ENCODE measurements at regions not wholly inside any gene's neighbourhood (a gene's known extent, or its start where the extent isn't known, plus 50 kb on each side); places are given as distances from the start of the nearest gene placed in this dataset.

DNA sequence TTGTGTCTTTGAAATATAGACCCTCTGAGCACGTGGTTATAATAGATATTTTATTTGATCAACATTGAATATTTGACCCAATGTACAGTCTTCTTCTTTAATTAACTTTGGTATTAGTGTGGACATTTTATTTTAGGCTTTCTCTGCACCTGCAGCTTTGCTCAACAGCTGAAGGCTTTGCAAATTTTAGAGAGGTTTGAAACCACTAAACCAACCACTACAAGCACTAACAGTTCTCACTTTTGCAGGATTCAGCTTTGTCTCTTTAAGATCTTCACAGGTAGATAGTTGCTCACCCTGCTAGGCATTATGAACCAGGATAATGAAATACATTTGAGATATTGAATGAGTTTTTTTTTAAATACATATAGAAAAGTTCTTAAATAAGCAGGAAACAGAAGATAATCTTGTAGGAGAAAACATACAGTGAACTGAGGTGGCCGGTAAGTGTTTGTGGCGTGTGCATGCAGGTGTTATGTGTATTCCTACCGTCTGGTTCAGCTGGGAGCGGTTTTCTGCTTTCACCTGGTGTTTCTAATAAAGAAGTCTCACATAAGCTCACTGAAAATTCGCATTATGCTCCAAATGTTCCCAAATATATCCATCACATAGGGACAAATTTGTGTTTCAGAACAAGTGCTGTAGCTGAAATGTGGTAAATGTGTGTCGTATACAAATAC is 1508.3 kb upstream of the TENM3 start:
- TF ChIP-seq, protein P1, sequence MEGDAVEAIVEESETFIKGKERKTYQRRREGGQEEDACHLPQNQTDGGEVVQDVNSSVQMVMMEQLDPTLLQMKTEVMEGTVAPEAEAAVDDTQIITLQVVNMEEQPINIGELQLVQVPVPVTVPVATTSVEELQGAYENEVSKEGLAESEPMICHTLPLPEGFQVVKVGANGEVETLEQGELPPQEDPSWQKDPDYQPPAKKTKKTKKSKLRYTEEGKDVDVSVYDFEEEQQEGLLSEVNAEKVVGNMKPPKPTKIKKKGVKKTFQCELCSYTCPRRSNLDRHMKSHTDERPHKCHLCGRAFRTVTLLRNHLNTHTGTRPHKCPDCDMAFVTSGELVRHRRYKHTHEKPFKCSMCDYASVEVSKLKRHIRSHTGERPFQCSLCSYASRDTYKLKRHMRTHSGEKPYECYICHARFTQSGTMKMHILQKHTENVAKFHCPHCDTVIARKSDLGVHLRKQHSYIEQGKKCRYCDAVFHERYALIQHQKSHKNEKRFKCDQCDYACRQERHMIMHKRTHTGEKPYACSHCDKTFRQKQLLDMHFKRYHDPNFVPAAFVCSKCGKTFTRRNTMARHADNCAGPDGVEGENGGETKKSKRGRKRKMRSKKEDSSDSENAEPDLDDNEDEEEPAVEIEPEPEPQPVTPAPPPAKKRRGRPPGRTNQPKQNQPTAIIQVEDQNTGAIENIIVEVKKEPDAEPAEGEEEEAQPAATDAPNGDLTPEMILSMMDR (conservative IDR thresholded peaks at IDR 0.05) = no peak
- no peak overlapping the region for H3K27ac ChIP-seq

DNA sequence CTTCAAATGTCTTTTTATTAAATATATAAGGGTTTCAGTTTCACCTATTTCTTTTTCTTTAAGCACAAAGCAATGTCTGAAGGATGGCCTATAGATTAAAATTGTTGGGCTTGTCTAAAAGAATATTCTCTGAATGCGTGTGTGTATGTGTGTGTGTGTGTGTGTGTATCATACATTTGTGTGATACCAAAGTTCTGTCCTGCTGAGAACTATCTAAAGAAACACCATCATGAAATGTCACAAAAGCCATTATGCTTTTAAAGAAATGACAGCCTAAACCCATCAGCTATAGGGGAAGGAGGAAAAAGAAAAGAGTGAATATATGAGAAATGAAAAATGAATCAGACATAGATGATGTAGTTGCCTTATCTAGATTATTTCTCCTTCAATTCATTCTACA is 1501.5 kb upstream of the TENM3 start:
- no peak overlapping the region for H3K27ac ChIP-seq
- no peak for TF ChIP-seq ZFX (IDR thresholded peaks at IDR 0.05)
- TF ChIP-seq, protein P1 (conservative IDR thresholded peaks at IDR 0.05) = no peak

DNA sequence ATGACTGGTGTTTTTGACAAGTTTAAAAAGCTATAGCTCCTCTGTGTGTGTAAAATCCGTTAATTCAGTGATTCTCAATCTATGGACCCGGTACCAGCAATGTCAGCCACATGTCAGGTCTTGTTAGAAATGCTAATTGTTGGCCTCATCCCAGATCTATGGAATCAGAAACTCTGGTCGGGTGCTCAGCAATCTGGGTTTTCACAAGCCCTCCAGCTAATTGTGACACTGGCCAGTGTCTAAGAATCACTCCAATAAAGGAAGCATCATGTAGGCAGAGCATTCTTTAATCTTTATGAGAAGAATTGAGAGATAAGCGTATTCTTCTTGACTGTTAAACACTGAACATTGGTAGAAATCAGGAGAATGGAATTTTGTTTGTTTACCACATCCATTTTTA is 1498.2 kb upstream of the TENM3 start:
- no peak overlapping the region for H3K27ac ChIP-seq
- TF ChIP-seq, protein P1 (conservative IDR thresholded peaks at IDR 0.05) = no peak
- no peak for TF ChIP-seq ZFX (IDR thresholded peaks at IDR 0.05)

DNA sequence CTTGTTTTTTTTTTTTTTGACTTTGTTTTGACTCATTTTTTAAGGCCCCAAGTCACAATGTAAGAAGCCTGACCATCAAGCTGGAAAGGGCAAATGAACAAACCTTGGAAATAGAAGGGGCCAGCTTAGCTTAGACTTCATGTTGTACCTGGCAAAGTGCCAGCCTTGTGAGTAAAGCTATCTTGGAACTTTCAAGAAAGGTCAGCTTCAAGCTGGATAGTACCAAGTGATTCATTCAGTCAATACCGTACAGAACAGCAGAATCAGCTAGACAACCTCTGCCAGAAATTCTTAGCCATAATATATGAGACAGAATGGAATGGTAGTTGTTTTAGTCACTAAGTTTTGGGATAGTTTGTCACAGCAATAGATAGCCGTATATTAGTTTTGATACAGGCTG is 1492.2 kb upstream of the TENM3 start:
- H3K27ac ChIP-seq = no peak overlapping the region
- TF ChIP-seq ZFX (IDR thresholded peaks at IDR 0.05) = no peak
- TF ChIP-seq, protein P1 (conservative IDR thresholded peaks at IDR 0.05) = no peak

DNA sequence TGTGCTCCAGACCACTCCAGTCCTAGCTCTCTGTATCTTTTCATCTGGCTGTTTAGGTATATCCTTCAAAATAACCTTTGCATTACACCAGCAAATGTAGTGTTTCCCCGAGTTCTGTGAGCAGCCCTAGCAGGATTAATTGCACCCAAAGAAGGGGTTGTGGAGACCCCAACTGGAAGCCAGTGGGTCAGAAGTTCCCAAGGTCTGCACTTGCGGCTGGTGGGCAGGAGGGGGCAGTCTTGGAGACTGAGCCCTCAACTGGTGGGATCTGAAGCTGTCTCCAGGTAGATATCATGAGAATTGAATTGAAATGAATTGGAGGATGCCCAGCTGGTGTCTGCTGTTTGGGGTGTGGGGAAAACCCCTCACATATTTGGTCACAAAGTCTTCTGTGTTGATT is 1485.3 kb upstream of the TENM3 start:
- no peak overlapping the region for H3K27ac ChIP-seq
- TF ChIP-seq, protein P1 (conservative IDR thresholded peaks at IDR 0.05) = no peak
- TF ChIP-seq ZFX (IDR thresholded peaks at IDR 0.05) = no peak

DNA sequence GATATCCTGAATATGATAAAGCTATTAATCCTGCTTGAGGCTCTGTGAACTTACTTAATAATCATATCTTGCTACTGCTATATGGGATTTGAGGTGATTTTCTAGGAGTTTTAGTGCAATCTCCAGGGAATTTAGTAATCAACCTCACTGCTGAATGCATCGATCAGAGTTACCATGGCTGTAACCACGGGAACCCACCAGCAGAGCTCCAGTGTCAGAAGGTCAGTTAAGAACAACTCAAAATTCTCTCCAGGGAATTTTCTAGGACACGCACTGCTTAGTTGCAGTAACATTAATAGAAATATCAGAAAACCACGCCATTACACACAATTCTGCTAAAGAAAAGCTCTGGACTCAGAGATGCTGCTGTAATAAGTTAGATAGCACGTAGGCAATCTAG is 1477.2 kb upstream of the TENM3 start:
- no peak for TF ChIP-seq ZFX (IDR thresholded peaks at IDR 0.05)
- TF ChIP-seq, protein P1 (conservative IDR thresholded peaks at IDR 0.05) = no peak
- H3K27ac ChIP-seq = no peak overlapping the region

DNA sequence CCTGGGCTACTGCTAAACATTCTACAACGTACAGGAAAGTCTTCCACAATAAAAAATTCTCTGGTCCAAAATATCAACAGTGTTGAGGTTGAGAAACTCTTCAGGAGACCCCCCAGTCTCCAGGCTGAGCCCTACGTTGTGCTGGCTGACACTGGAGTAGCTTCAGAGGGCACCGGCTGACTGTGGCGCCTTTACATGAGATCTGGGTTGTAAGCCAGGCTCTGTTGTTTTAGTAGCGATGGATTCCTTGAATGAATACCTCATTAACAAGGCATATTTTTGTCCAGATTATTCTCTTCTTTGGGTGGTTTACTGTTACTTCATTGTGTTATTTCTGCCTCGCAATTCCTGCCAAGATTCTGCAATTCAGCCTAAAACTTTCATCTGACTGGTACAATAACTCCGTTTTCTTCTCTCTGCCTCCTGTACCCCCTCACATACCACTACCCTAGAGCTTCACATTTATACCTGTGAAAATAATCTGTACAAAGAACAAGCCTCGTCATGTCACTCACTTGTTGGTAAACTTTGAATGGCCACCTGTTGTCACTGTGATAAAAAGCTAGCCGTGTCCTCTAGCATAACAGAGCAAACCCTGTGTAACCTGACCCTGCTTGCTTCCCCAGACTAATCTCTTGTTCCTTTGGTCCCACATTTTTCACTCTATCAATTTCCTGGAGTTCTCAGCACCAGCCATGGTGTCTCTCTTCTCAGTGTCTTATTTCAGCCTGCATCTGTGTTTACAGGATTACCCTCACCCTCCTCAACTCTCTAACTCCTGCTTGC is 1476.1 kb upstream of the TENM3 start:
- no peak overlapping the region for H3K27ac ChIP-seq
- TF ChIP-seq ZFX (IDR thresholded peaks at IDR 0.05) = no peak
- TF ChIP-seq, protein P1 (conservative IDR thresholded peaks at IDR 0.05) = no peak

Data from C4-2B (cell line).